Activated T-cell treated with anti-CD3 and anti-CD28 coated beads, Interleukin-2, amount 50 U/mL, for 4 hours (primary cell): ENCODE measurements at regions not wholly inside any gene's neighbourhood (a gene's known extent, or its start where the extent isn't known, plus 50 kb on each side); places are given as distances from the start of the nearest gene placed in this dataset.
"Not testable (repeated sequence)": the region's sequence is repeated elsewhere in the genome, so short reads cannot be mapped to it uniquely, and the experiment has no call there.

ENCODE experiments used
- ATAC-seq, 2 donors: fragments of 200-7000 bp; cut with Tn5 transposase; one replicate each; pipeline ENCODE4 v1.10.0; 2021
- DNase-seq: peaks from one replicate; pipeline ENCODE4 v3.0.0-alpha.2; 2020
- H3K27me3 Mint-ChIP-seq: one replicate; pipeline ENCODE4 v1.8.0; 2021; ENCODE audit warnings: low read depth, mixed read lengths
- H3K36me3 Mint-ChIP-seq: one replicate; pipeline ENCODE4 v1.8.0; 2022; ENCODE audit warnings: mixed read lengths; ENCODE audit not compliant: insufficient read depth
- H3K4me1 Mint-ChIP-seq: one replicate; pipeline ENCODE4 v1.8.0; 2021; ENCODE audit warnings: low read depth, mixed read lengths
- H3K4me3 Mint-ChIP-seq: one replicate; pipeline ENCODE4 v1.8.0; 2021; ENCODE audit warnings: mild to moderate bottlenecking, moderate library complexity, mixed read lengths
- H3K9me3 Mint-ChIP-seq: one replicate; pipeline ENCODE4 v1.8.0; 2021; ENCODE audit warnings: mixed read lengths

GRCh38 chr7:65631236-65631635 lies 241.6 kb upstream of the VKORC1L1 start:
- not testable (repeated sequence) for ATAC-seq, H3K36me3 Mint-ChIP-seq, H3K4me1 Mint-ChIP-seq, DNase-seq, H3K4me3 Mint-ChIP-seq, H3K27me3 Mint-ChIP-seq, H3K9me3 Mint-ChIP-seq

- H3K36me3 Mint-ChIP-seq, H3K4me1 Mint-ChIP-seq, H3K27me3 Mint-ChIP-seq, DNase-seq, H3K4me3 Mint-ChIP-seq, H3K9me3 Mint-ChIP-seq, ATAC-seq: not testable (repeated sequence)
Measured at GRCh38 chr7:65633587-65634404, 239.1 kb upstream of the VKORC1L1 start.

DNA sequence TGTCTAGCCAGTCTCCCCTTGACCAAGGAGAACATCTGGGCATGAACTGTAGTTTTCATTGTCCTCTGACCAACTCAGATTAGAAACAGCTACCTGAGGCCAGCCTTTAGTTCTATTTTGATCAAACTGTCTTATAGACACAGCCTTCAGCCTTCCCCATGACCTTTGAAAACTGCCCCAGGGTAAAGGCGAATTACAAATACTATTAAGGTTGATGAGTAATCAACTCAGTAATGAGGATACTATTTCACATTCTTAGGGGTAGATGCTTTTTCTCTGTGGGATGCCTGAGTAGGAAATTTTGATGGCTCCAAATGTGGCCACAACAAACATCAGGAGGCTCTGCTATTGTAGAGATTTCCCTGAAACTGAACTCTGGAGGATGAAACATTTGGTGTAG lies 234.0 kb upstream of the VKORC1L1 start:
- not testable (repeated sequence) for DNase-seq, H3K36me3 Mint-ChIP-seq, H3K4me3 Mint-ChIP-seq, ATAC-seq, H3K9me3 Mint-ChIP-seq, H3K27me3 Mint-ChIP-seq, H3K4me1 Mint-ChIP-seq

GRCh38 chr7:65639717-65640116 lies 233.2 kb upstream of the VKORC1L1 start:
- not testable (repeated sequence) for H3K9me3 Mint-ChIP-seq, ATAC-seq, H3K4me1 Mint-ChIP-seq, H3K27me3 Mint-ChIP-seq, H3K4me3 Mint-ChIP-seq, DNase-seq, H3K36me3 Mint-ChIP-seq

DNA sequence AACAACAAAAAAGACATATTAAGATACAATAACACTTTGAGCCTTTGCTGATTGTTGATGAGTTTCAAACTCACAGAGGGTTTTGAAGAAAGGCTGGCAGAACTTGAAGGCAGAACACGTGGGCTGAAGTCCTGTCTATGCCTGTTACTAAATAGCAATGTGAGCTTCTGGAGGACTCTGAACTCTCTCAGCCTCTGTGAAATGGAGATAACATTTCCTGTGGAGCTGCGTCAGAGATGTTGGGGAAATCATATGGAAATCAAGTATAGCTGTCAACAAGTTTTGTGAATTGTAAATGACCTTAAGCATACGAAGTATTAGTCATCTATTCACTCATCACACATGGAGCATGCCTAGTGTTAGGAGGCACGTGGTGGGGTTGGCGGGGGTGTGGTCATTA lies 229.4 kb upstream of the VKORC1L1 start:
- not testable (repeated sequence) for H3K9me3 Mint-ChIP-seq, H3K27me3 Mint-ChIP-seq, ATAC-seq, H3K36me3 Mint-ChIP-seq, DNase-seq, H3K4me3 Mint-ChIP-seq, H3K4me1 Mint-ChIP-seq

DNA sequence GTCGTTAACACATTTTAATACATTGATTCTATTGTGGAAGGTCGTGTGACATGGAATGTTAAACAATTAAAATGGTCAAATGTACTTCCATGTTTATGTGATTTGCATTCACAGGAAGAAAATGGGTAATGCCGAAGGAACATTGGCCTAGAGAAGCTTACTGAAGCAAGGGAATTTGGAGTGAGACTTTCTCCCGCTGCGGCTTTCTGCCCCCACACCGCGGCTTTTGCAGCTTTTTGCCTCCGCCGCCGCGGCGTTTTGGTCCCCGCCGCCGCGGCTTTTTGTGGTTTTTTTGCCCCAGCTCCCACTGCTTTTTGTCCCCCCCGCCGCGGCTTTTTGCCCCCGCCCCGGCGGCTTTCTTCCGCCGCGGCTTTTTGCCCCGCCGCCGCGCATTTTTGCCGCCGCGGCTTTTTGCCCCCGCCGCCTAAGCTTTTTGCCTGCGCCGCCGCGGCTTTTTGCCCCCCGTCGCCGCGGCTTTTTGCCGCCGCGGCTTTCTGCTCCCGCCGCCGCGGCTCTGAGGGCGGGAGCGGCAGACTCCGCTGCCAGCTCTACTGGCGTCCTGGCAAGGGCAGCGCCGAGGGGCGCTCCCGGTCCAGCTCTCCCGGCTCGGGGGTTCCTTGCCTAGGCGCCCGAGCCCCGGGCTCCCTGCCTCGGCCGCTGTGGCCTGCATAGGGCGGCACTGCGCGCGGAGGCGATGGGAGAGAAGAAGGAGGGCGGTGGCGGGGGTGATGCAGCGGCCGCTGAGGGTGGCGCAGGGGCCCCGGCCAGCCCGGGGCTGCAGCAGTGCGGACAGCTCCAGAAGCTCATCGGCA lies 225.5 kb upstream of the VKORC1L1 start:
- not testable (repeated sequence) for H3K36me3 Mint-ChIP-seq, DNase-seq, H3K4me3 Mint-ChIP-seq, H3K4me1 Mint-ChIP-seq, H3K9me3 Mint-ChIP-seq, H3K27me3 Mint-ChIP-seq
- peak; percentile 4 to 32 for ATAC-seq

- H3K4me1 Mint-ChIP-seq, H3K36me3 Mint-ChIP-seq, H3K9me3 Mint-ChIP-seq, ATAC-seq, H3K4me3 Mint-ChIP-seq, DNase-seq, H3K27me3 Mint-ChIP-seq: not testable (repeated sequence)
Measured at GRCh38 chr7:65651174-65651573, 221.7 kb upstream of the VKORC1L1 start.

GRCh38 chr7:65651826-65652592 lies 220.9 kb upstream of the VKORC1L1 start:
- H3K9me3 Mint-ChIP-seq, ATAC-seq, H3K4me3 Mint-ChIP-seq, H3K27me3 Mint-ChIP-seq, H3K36me3 Mint-ChIP-seq, DNase-seq, H3K4me1 Mint-ChIP-seq: not testable (repeated sequence)

GRCh38 chr7:65652669-65653068 lies 220.2 kb upstream of the VKORC1L1 start:
- not testable (repeated sequence) for DNase-seq, H3K4me1 Mint-ChIP-seq, H3K9me3 Mint-ChIP-seq, H3K36me3 Mint-ChIP-seq, H3K27me3 Mint-ChIP-seq, ATAC-seq, H3K4me3 Mint-ChIP-seq

GRCh38 chr7:65656494-65657188 lies 216.2 kb upstream of the VKORC1L1 start:
- not testable (repeated sequence) for H3K27me3 Mint-ChIP-seq, ATAC-seq, H3K4me1 Mint-ChIP-seq, H3K36me3 Mint-ChIP-seq, H3K4me3 Mint-ChIP-seq, DNase-seq, H3K9me3 Mint-ChIP-seq

DNA sequence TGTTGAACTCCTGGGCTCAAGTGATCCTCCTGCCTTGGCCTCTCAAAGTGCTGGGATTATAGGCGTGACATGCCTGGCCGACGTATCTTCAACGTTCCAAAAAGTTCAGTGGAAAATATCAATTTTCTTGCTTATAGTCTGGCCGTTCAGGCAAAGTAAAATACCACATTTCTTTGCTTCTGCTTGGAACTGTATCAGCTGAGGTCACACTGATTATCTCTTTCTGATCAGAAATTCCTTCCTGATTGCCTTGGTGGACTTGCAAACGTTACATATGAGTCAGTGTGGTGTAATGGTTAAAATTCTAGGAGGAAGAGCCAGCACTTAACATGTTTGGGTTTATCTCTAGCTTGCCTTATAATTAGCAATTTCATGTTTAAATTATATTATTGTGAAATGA lies 189.5 kb upstream of the VKORC1L1 start:
- not testable (repeated sequence) for ATAC-seq, H3K27me3 Mint-ChIP-seq, H3K36me3 Mint-ChIP-seq, H3K9me3 Mint-ChIP-seq, H3K4me3 Mint-ChIP-seq, H3K4me1 Mint-ChIP-seq, DNase-seq

GRCh38 chr7:65699026-65699714 lies 173.7 kb upstream of the VKORC1L1 start:
- not testable (repeated sequence) for ATAC-seq, H3K4me1 Mint-ChIP-seq, DNase-seq, H3K36me3 Mint-ChIP-seq, H3K9me3 Mint-ChIP-seq, H3K4me3 Mint-ChIP-seq, H3K27me3 Mint-ChIP-seq

DNA sequence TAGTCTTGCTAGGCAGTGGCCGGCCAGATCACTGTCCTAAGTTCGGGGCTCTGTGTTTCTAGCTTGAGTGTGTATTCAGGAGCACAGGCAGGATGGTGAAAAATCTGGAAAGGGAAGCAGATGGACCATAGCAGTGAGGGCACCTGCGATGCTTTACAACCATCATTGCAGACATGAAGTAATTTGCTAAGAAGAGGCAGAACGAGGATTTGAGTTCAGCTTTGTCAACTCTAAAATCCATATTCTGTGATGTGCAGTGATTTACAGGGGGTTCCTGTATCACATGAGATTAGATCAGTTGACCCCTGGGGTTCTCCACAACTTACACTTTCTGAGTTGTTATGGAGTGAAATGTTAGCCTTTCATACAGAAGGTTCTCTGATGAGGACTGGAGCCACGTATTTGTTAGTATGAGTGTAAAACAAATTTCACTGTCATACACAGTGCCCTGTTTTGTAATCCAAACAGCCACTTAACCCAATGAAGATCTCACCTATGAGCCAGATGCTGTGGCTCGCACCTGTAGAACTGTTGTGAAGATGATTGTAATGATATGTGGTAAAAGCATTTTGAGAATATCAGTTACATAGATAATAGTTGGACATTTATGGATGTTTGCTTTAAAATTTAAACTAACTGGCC lies 173.0 kb upstream of the VKORC1L1 start:
- H3K4me3 Mint-ChIP-seq, H3K36me3 Mint-ChIP-seq, DNase-seq, ATAC-seq, H3K4me1 Mint-ChIP-seq, H3K9me3 Mint-ChIP-seq, H3K27me3 Mint-ChIP-seq: not testable (repeated sequence)
